Stimulated activated CD4-positive, alpha-beta T cell treated with anti-CD3 and anti-CD28 coated beads, TNF-alpha, amount 100 ng/mL, for 48 hours (primary cell): ENCODE measurements at regions not wholly inside any gene's neighbourhood (a gene's known extent, or its start where the extent isn't known, plus 50 kb on each side); places are given as distances from the start of the nearest gene placed in this dataset.

ENCODE experiments used
- DNase-seq, 3 donors: peaks; one replicate each; pipeline ENCODE4 v3.0.0-alpha.2; 2020; ENCODE audit warnings: low read depth in 3 of 3

GRCh38 chrX:5829469-5829868 is 399.2 kb downstream of the NLGN4X start:
- no peak for DNase-seq

GRCh38 chrX:5829060-5829459 is 399.6 kb downstream of the NLGN4X start:
- DNase-seq, result no peak

- no peak for DNase-seq
Observed at GRCh38 chrX:5823903-5824302, 404.8 kb downstream of the NLGN4X start.

GRCh38 chrX:5810636-5811035 is 418.0 kb downstream of the NLGN4X start:
- no peak for DNase-seq

GRCh38 chrX:5807181-5807580 is 421.5 kb downstream of the NLGN4X start:
- no peak for DNase-seq

- DNase-seq, result no peak
Observed at GRCh38 chrX:5802391-5802790, 426.3 kb downstream of the NLGN4X start.

- DNase-seq, result no peak
Observed at GRCh38 chrX:5791721-5792120, 436.9 kb downstream of the NLGN4X start.

- no peak for DNase-seq
Observed at GRCh38 chrX:5788910-5789309, 439.8 kb downstream of the NLGN4X start.

- DNase-seq, result no peak
Observed at GRCh38 chrX:5780821-5781220, 447.8 kb downstream of the NLGN4X start.

- no peak for DNase-seq
Observed at GRCh38 chrX:5775846-5776430, 452.7 kb downstream of the NLGN4X start.

GRCh38 chrX:5774446-5774845 is 454.2 kb downstream of the NLGN4X start:
- DNase-seq, result no peak

- no peak for DNase-seq
Observed at GRCh38 chrX:5771441-5771840, 457.2 kb downstream of the NLGN4X start.

- DNase-seq, result no peak
Observed at GRCh38 chrX:5756616-5757015, 472.1 kb downstream of the NLGN4X start.

GRCh38 chrX:5753291-5753690 is 475.4 kb downstream of the NLGN4X start:
- DNase-seq, result no peak

- DNase-seq, result no peak
Observed at GRCh38 chrX:5752831-5753230, 475.8 kb downstream of the NLGN4X start.

- DNase-seq, result no peak
Observed at GRCh38 chrX:5748586-5749150, 480.0 kb downstream of the NLGN4X start.

- DNase-seq, result no peak
Observed at GRCh38 chrX:5746231-5746630, 482.4 kb downstream of the NLGN4X start.

- no peak for DNase-seq
Observed at GRCh38 chrX:5733501-5733900, 495.2 kb downstream of the NLGN4X start.

GRCh38 chrX:5730556-5730955 is 498.1 kb downstream of the NLGN4X start:
- no peak for DNase-seq

- no peak for DNase-seq
Observed at GRCh38 chrX:5726224-5726623, 502.4 kb downstream of the NLGN4X start.

GRCh38 chrX:5724123-5724522 is 504.5 kb downstream of the NLGN4X start:
- no peak for DNase-seq

GRCh38 chrX:5718651-5719050 is 510.0 kb downstream of the NLGN4X start:
- DNase-seq, result no peak

GRCh38 chrX:5716666-5717065 is 512.0 kb downstream of the NLGN4X start:
- no peak for DNase-seq

GRCh38 chrX:5708251-5708650 is 520.4 kb downstream of the NLGN4X start:
- no peak for DNase-seq
